GM21423 (cell line): ENCODE measurements at regions not wholly inside any gene's neighbourhood (a gene's known extent, or its start where the extent isn't known, plus 50 kb on each side); places are given as distances from the start of the nearest gene placed in this dataset.

Experiments used
- ATAC-seq: cut with Tn5 transposase; IDR thresholded peaks from one replicate; pipeline ENCODE4 v1.9.1; 2021; ENCODE audit warnings: mild to moderate bottlenecking, moderate library complexity; ENCODE audit not compliant: unreplicated experiment

GRCh38 chr9:108095496-108095895 is 605.9 kb upstream of the KLF4 start:
- ATAC-seq, result no peak

- ATAC-seq, result no peak
These were observed 605.1 kb upstream of the KLF4 start for GRCh38 chr9:108094676-108094993.

GRCh38 chr9:108093773-108094675 is 604.5 kb upstream of the KLF4 start:
- no peak for ATAC-seq

GRCh38 chr9:108088916-108089315 is 599.3 kb upstream of the KLF4 start:
- no peak for ATAC-seq

- no peak for ATAC-seq
These were observed 598.2 kb upstream of the KLF4 start for GRCh38 chr9:108087781-108088180.

GRCh38 chr9:108086624-108087023 is 597.1 kb upstream of the KLF4 start:
- ATAC-seq, result no peak

- ATAC-seq, result no peak
These were observed 595.7 kb upstream of the KLF4 start for GRCh38 chr9:108085294-108085693.

GRCh38 chr9:108083796-108084352 is 594.3 kb upstream of the KLF4 start:
- no peak for ATAC-seq

- no peak for ATAC-seq
These were observed 593.7 kb upstream of the KLF4 start for GRCh38 chr9:108083160-108083750.

- ATAC-seq, result no peak
These were observed 591.5 kb upstream of the KLF4 start for GRCh38 chr9:108081112-108081511.

- ATAC-seq, result no peak
These were observed 590.7 kb upstream of the KLF4 start for GRCh38 chr9:108080285-108080684.

GRCh38 chr9:108078811-108079210 is 589.2 kb upstream of the KLF4 start:
- ATAC-seq, result no peak

- no peak for ATAC-seq
These were observed 588.8 kb upstream of the KLF4 start for GRCh38 chr9:108078375-108078774.

GRCh38 chr9:108077556-108077955 is 588.0 kb upstream of the KLF4 start:
- no peak for ATAC-seq

- ATAC-seq, result no peak
These were observed 585.3 kb upstream of the KLF4 start for GRCh38 chr9:108074900-108075299.

GRCh38 chr9:108073823-108074222 is 584.3 kb upstream of the KLF4 start:
- ATAC-seq, result no peak

- ATAC-seq, result no peak
These were observed 583.2 kb upstream of the KLF4 start for GRCh38 chr9:108072740-108073139.

- ATAC-seq, result no peak
These were observed 581.3 kb upstream of the KLF4 start for GRCh38 chr9:108070861-108071260.

- ATAC-seq, result no peak
These were observed 580.4 kb upstream of the KLF4 start for GRCh38 chr9:108069991-108070390.

GRCh38 chr9:108062680-108063079 is 573.1 kb upstream of the KLF4 start:
- ATAC-seq, result no peak

GRCh38 chr9:108060175-108060574 is 570.6 kb upstream of the KLF4 start:
- no peak for ATAC-seq

- ATAC-seq, result no peak
These were observed 568.7 kb upstream of the KLF4 start for GRCh38 chr9:108058135-108058814.
